Stimulated activated effector memory CD8-positive, alpha-beta T cell treated with anti-CD3 and anti-CD28 coated beads, Interleukin-12 subunit alpha, Interleukin-12 subunit beta, amount 100 ng/mL, for 72 hours (primary cell): ENCODE measurements at regions not wholly inside any gene's neighbourhood (a gene's known extent, or its start where the extent isn't known, plus 50 kb on each side); places are given as distances from the start of the nearest gene placed in this dataset.
"Not testable (repeated sequence)": the region's sequence is repeated elsewhere in the genome, so short reads cannot be mapped to it uniquely, and the experiment has no call there.

Experiments used
- ATAC-seq: fragments of 150-1000 bp; cut with Tn5 transposase; 2 replicates; pipeline ENCODE4 v1.10.0; 2021
- DNase-seq, 2 donors: peaks; one replicate each; pipeline ENCODE4 v3.0.0; 2021 to 2022; ENCODE audit warnings: low spot score in 2 of 2
- H3K27ac Mint-ChIP-seq: one replicate; pipeline ENCODE4 v1.8.0; 2022; ENCODE audit warnings: mild to moderate bottlenecking, mixed read lengths
- H3K36me3 Mint-ChIP-seq: one replicate; pipeline ENCODE4 v1.8.0; 2022; ENCODE audit warnings: mild to moderate bottlenecking, mixed read lengths
- H3K4me1 Mint-ChIP-seq: one replicate; pipeline ENCODE4 v1.8.0; 2022; ENCODE audit warnings: mixed read lengths
- H3K4me3 Mint-ChIP-seq: one replicate; pipeline ENCODE4 v1.8.0; 2022; ENCODE audit warnings: mild to moderate bottlenecking, mixed read lengths
- H3K9me3 Mint-ChIP-seq: one replicate; pipeline ENCODE4 v1.8.0; 2022; ENCODE audit warnings: mixed read lengths

GRCh38 chr7:69105981-69106380 lies 492.3 kb upstream of the AUTS2 start:
- Mint-ChIP-seq H3K4me3 (no peak overlapping the region), H3K9me3 (peaks cover 5% of the 10 kb centered on the region), H3K36me3 (no peaks in the 10 kb centered on the region), H3K27ac (no peak overlapping the region), H3K4me1 (no peaks in the 10 kb centered on the region)
- ATAC-seq (no peak), DNase-seq (no peak)

GRCh38 chr7:69106449-69106848 lies 491.8 kb upstream of the AUTS2 start:
- H3K27ac Mint-ChIP-seq, H3K4me3 Mint-ChIP-seq, DNase-seq, H3K4me1 Mint-ChIP-seq, H3K9me3 Mint-ChIP-seq, ATAC-seq, H3K36me3 Mint-ChIP-seq: not testable (repeated sequence)

GRCh38 chr7:69106946-69107345 lies 491.3 kb upstream of the AUTS2 start:
- H3K4me1 Mint-ChIP-seq, DNase-seq, H3K4me3 Mint-ChIP-seq, ATAC-seq, H3K27ac Mint-ChIP-seq, H3K36me3 Mint-ChIP-seq, H3K9me3 Mint-ChIP-seq: not testable (repeated sequence)

- no peaks in the 10 kb centered on the region for H3K4me1 Mint-ChIP-seq
- ATAC-seq (no peak), DNase-seq (no peak)
- peaks cover 8% of the 10 kb centered on the region for H3K9me3 Mint-ChIP-seq
- H3K27ac Mint-ChIP-seq = no peak overlapping the region
- no peaks in the 10 kb centered on the region for H3K36me3 Mint-ChIP-seq
- H3K4me3 Mint-ChIP-seq = no peak overlapping the region
Observed at GRCh38 chr7:69108097-69108496, 490.2 kb upstream of the AUTS2 start.

- H3K4me3 Mint-ChIP-seq = no peak overlapping the region
- H3K4me1 Mint-ChIP-seq = no peaks in the 10 kb centered on the region
- no peak for ATAC-seq
- no peak overlapping the region for H3K27ac Mint-ChIP-seq
- no peak for DNase-seq
- H3K9me3 Mint-ChIP-seq = peaks cover 9% of the 10 kb centered on the region
- no peaks in the 10 kb centered on the region for H3K36me3 Mint-ChIP-seq
Observed at GRCh38 chr7:69109246-69109645, 489.0 kb upstream of the AUTS2 start.

GRCh38 chr7:69109879-69110278 lies 488.4 kb upstream of the AUTS2 start:
- H3K4me1 Mint-ChIP-seq = no peaks in the 10 kb centered on the region
- no peak for ATAC-seq
- H3K4me3 Mint-ChIP-seq = no peak overlapping the region

GRCh38 chr7:69110450-69111050 lies 487.7 kb upstream of the AUTS2 start:
- DNase-seq (no peak), ATAC-seq (no peak)
- H3K4me3 Mint-ChIP-seq = no peak overlapping the region
- no peaks in the 10 kb centered on the region for H3K4me1 Mint-ChIP-seq
- no peaks in the 10 kb centered on the region for H3K36me3 Mint-ChIP-seq
- no peak overlapping the region for H3K27ac Mint-ChIP-seq
- peaks cover 12% of the 10 kb centered on the region for H3K9me3 Mint-ChIP-seq

More at GRCh38 chr7:69109879-69110278, 488.4 kb upstream of the AUTS2 start:
- H3K9me3 Mint-ChIP-seq = peaks cover 12% of the 10 kb centered on the region
- H3K36me3 Mint-ChIP-seq = no peaks in the 10 kb centered on the region
- no peak for DNase-seq
- H3K27ac Mint-ChIP-seq = no peak overlapping the region

- H3K9me3 Mint-ChIP-seq = peaks cover 12% of the 10 kb centered on the region
- H3K4me3 Mint-ChIP-seq = no peak overlapping the region
- H3K4me1 Mint-ChIP-seq = no peaks in the 10 kb centered on the region
- no peak overlapping the region for H3K27ac Mint-ChIP-seq
- H3K36me3 Mint-ChIP-seq = no peaks in the 10 kb centered on the region
- no peak for DNase-seq
- no peak for ATAC-seq
Observed at GRCh38 chr7:69114374-69114773, 483.9 kb upstream of the AUTS2 start.

GRCh38 chr7:69115788-69116187 lies 482.5 kb upstream of the AUTS2 start:
- Mint-ChIP-seq H3K9me3 (peaks cover 8% of the 10 kb centered on the region), H3K4me3 (no peak overlapping the region), H3K27ac (no peak overlapping the region), H3K36me3 (no peaks in the 10 kb centered on the region), H3K4me1 (no peaks in the 10 kb centered on the region)
- DNase-seq (no peak), ATAC-seq (no peak)

GRCh38 chr7:69116196-69116595 lies 482.1 kb upstream of the AUTS2 start:
- not testable (repeated sequence) for H3K36me3 Mint-ChIP-seq, H3K27ac Mint-ChIP-seq, H3K4me3 Mint-ChIP-seq, DNase-seq, H3K4me1 Mint-ChIP-seq, ATAC-seq, H3K9me3 Mint-ChIP-seq

GRCh38 chr7:69122953-69123352 lies 475.3 kb upstream of the AUTS2 start:
- Mint-ChIP-seq H3K9me3 (peaks cover 4% of the 10 kb centered on the region), H3K4me1 (no peaks in the 10 kb centered on the region), H3K36me3 (no peaks in the 10 kb centered on the region), H3K4me3 (no peak overlapping the region), H3K27ac (no peak overlapping the region)
- DNase-seq = no peak
- no peak for ATAC-seq

GRCh38 chr7:69126896-69127479 lies 471.3 kb upstream of the AUTS2 start:
- DNase-seq = no peak
- H3K27ac Mint-ChIP-seq = no peak overlapping the region
- no peaks in the 10 kb centered on the region for H3K4me1 Mint-ChIP-seq
- H3K36me3 Mint-ChIP-seq = no peaks in the 10 kb centered on the region
- no peak overlapping the region for H3K4me3 Mint-ChIP-seq
- peaks cover 13% of the 10 kb centered on the region for H3K9me3 Mint-ChIP-seq
- ATAC-seq = no peak

GRCh38 chr7:69129524-69129923 lies 468.8 kb upstream of the AUTS2 start:
- peaks cover 15% of the 10 kb centered on the region for H3K9me3 Mint-ChIP-seq
- DNase-seq (no peak), ATAC-seq (no peak)
- no peaks in the 10 kb centered on the region for H3K4me1 Mint-ChIP-seq
- H3K27ac Mint-ChIP-seq = no peak overlapping the region
- no peak overlapping the region for H3K4me3 Mint-ChIP-seq
- H3K36me3 Mint-ChIP-seq = no peaks in the 10 kb centered on the region

- H3K4me3 Mint-ChIP-seq = no peak overlapping the region
- ATAC-seq (no peak), DNase-seq (no peak)
- no peaks in the 10 kb centered on the region for H3K4me1 Mint-ChIP-seq
- no peaks in the 10 kb centered on the region for H3K36me3 Mint-ChIP-seq
- H3K27ac Mint-ChIP-seq = no peak overlapping the region
- peaks cover 19% of the 10 kb centered on the region for H3K9me3 Mint-ChIP-seq
Observed at GRCh38 chr7:69129951-69130350, 468.3 kb upstream of the AUTS2 start.

GRCh38 chr7:69130396-69130795 lies 467.9 kb upstream of the AUTS2 start:
- no peaks in the 10 kb centered on the region for H3K36me3 Mint-ChIP-seq
- ATAC-seq (no peak), DNase-seq (no peak)
- no peaks in the 10 kb centered on the region for H3K4me1 Mint-ChIP-seq
- peaks cover 21% of the 10 kb centered on the region for H3K9me3 Mint-ChIP-seq
- no peak overlapping the region for H3K27ac Mint-ChIP-seq
- H3K4me3 Mint-ChIP-seq = no peak overlapping the region

GRCh38 chr7:69134316-69134715 lies 464.0 kb upstream of the AUTS2 start:
- no peaks in the 10 kb centered on the region for H3K4me1 Mint-ChIP-seq
- H3K4me3 Mint-ChIP-seq = no peak overlapping the region
- H3K27ac Mint-ChIP-seq = no peak overlapping the region
- no peaks in the 10 kb centered on the region for H3K36me3 Mint-ChIP-seq
- no peak for ATAC-seq
- no peak for DNase-seq
- peaks cover 27% of the 10 kb centered on the region for H3K9me3 Mint-ChIP-seq
